K562 (cell line): ENCODE measurements at regions not wholly inside any gene's neighbourhood (a gene's known extent, or its start where the extent isn't known, plus 50 kb on each side); places are given as distances from the start of the nearest gene placed in this dataset.

Experiments used
- DMBX1 ChIP-seq: fragments of 250-450 bp; sonication (Bioruptor Pico); IDR thresholded peaks from 2 replicates; pipeline ENCODE4 v1.8.0; 2022; ENCODE audit warnings: inconsistent platforms, mild to moderate bottlenecking, moderate library complexity, borderline replicate concordance
- E2F5 ChIP-seq: sonication (generic); formaldehyde crosslinking; IDR thresholded peaks from 2 replicates; pipeline ENCODE4 v1.8.0; 2022; ENCODE audit warnings: mild to moderate bottlenecking, missing genetic modification reagents
- EWSR1 ChIP-seq: fragments of 450-650 bp; IDR thresholded peaks from 2 replicates; pipeline ENCODE4 v1.6.1; 2018; ENCODE audit warnings: borderline replicate concordance, mild to moderate bottlenecking, low read depth, moderate library complexity; ENCODE audit not compliant: partially characterized antibody
- FOSL1 ChIP-seq: fragments of 200-800 bp; sonication (Bioruptor generic); conservative IDR thresholded peaks from 2 replicates; pipeline ENCODE4 v1.6.1; 2016; ENCODE audit warnings: missing genetic modification characterization, missing compliant biosample characterization
- HLTF ChIP-seq: fragments of 450-650 bp; IDR thresholded peaks from 2 replicates; pipeline ENCODE4 v1.6.1; 2016
- HMG20A ChIP-seq: fragments of 450-650 bp; formaldehyde crosslinking; conservative IDR thresholded peaks from 2 replicates; pipeline ENCODE4 v1.4.0; 2020; ENCODE audit warnings: mild to moderate bottlenecking, mixed read lengths
- JUNB ChIP-seq: fragments of 450-650 bp; formaldehyde crosslinking; conservative IDR thresholded peaks from 2 replicates; pipeline ENCODE4 v1.4.0; 2020; ENCODE audit warnings: mild to moderate bottlenecking
- JUND ChIP-seq, 2 experiments: IDR thresholded peaks; 2 replicates in 1 of 2; 3 replicates in 1 of 2; pipeline ENCODE4 v1.6.1; 2011; ENCODE audit warnings: borderline replicate concordance in 2 of 2, low read depth in 2 of 2, low read length in 2 of 2, improper control_type of control experiment in 1 of 2, missing biosample characterization in 1 of 2, missing genetic modification characterization in 1 of 2, missing genetic modification reagents in 1 of 2
- MAFK ChIP-seq: IDR thresholded peaks from 2 replicates; pipeline ENCODE4 v1.6.1; 2011; ENCODE audit warnings: low read length, improper control_type of control experiment
- MYBL2 ChIP-seq, 2 experiments: fragments of 450-650 bp in 1 of 2; sonication (generic) in 1 of 2; formaldehyde crosslinking in 1 of 2; IDR thresholded peaks; 2 replicates each; pipeline versions ENCODE4 v1.6.1 to v1.8.1; 2017 to 2022; ENCODE audit warnings: borderline replicate concordance in 1 of 2, inconsistent platforms in 1 of 2, low read depth in 1 of 2, mild to moderate bottlenecking in 1 of 2, missing genetic modification reagents in 1 of 2, moderate library complexity in 1 of 2
- PYGO2 ChIP-seq: fragments of 450-650 bp; IDR thresholded peaks from 2 replicates; pipeline ENCODE4 v1.6.1; 2016; ENCODE audit warnings: mild to moderate bottlenecking, missing genetic modification characterization, moderate library complexity, missing compliant biosample characterization
- SETDB1 ChIP-seq: IDR thresholded peaks from one replicate; pipeline ENCODE4 v1.6.1; 2012; ENCODE audit warnings: low read length, control low read depth, inconsistent platforms
- STAT5B ChIP-seq: fragments of 250-450 bp; sonication (Bioruptor Pico); IDR thresholded peaks from 2 replicates; pipeline ENCODE4 v1.8.0; 2021; ENCODE audit warnings: mild to moderate bottlenecking, inconsistent platforms
- TAF15 ChIP-seq: fragments of 200-400 bp; formaldehyde crosslinking; IDR thresholded peaks from 2 replicates; pipeline ENCODE4 v1.6.1; 2017; ENCODE audit warnings: mild to moderate bottlenecking, low read depth, low read length, moderate library complexity
- TAF7 ChIP-seq: fragments of 450-650 bp; IDR thresholded peaks from 2 replicates; pipeline ENCODE4 v1.6.1; 2016; ENCODE audit warnings: missing genetic modification characterization, missing compliant biosample characterization
- TOE1 ChIP-seq, 2 experiments: fragments of 450-650 bp in 1 of 2; sonication (generic) in 1 of 2; formaldehyde crosslinking in 1 of 2; IDR thresholded peaks; 2 replicates each; pipeline versions ENCODE4 v1.7.1 to v1.8.0; 2016 to 2022; ENCODE audit warnings: borderline replicate concordance in 2 of 2, mild to moderate bottlenecking in 2 of 2, antibody characterized with exemption in 1 of 2, inconsistent platforms in 1 of 2, low read depth in 1 of 2, missing genetic modification reagents in 1 of 2, moderate library complexity in 1 of 2
- ZNF133 ChIP-seq: fragments of 250-450 bp; sonication (Bioruptor Pico); IDR thresholded peaks from 2 replicates; pipeline ENCODE4 v1.4.0; 2020; ENCODE audit warnings: mild to moderate bottlenecking
- ZNF134 ChIP-seq: fragments of 250-450 bp; sonication (Bioruptor Pico); conservative IDR thresholded peaks from 2 replicates; pipeline ENCODE4 v1.4.0; 2020
- ZNF174 ChIP-seq: fragments of 250-450 bp; sonication (Bioruptor Pico); IDR thresholded peaks from 2 replicates; pipeline ENCODE4 v1.4.0; 2020; ENCODE audit warnings: mild to moderate bottlenecking
- ZNF23 ChIP-seq: fragments of 250-450 bp; sonication (Bioruptor Pico); IDR thresholded peaks from 2 replicates; pipeline ENCODE4 v1.4.0; 2020; ENCODE audit warnings: mild to moderate bottlenecking
- ZNF41 ChIP-seq: fragments of 250-450 bp; sonication (Bioruptor Pico); conservative IDR thresholded peaks from 2 replicates; pipeline ENCODE4 v1.4.0; 2020; ENCODE audit warnings: mild to moderate bottlenecking
- ZNF445 ChIP-seq: fragments of 250-450 bp; sonication (Bioruptor Pico); IDR thresholded peaks from 2 replicates; pipeline ENCODE4 v1.4.0; 2020; ENCODE audit warnings: low read depth, mild to moderate bottlenecking, moderate library complexity
- ZNF668 ChIP-seq: fragments of 250-450 bp; sonication (Bioruptor Pico); IDR thresholded peaks from 2 replicates; pipeline ENCODE4 v1.8.0; 2022; ENCODE audit warnings: mild to moderate bottlenecking, inconsistent platforms
- TF ChIP-seq, protein P1 (sequence below): fragments of 450-650 bp; IDR thresholded peaks from 2 replicates; pipeline ENCODE4 v1.7.1; 2018; ENCODE audit warnings: mild to moderate bottlenecking, low read depth; ENCODE audit not compliant: partially characterized antibody

GRCh38 chr2:64859312-64860212, 129.6 kb upstream of the SLC1A4 start (continued):
- TF ChIP-seq ZNF668 (CRISPR knock-in tag) (0 out of 2 replicates have a peak, but pooled peaks have one; percentile 32), ZNF174 (CRISPR knock-in tag) (no peak), HLTF (no peak), MAFK (no peak), FOSL1 (tag) (peak; percentile 56), ZNF23 (CRISPR knock-in tag) (no peak), STAT5B (no peak), ZNF133 (CRISPR knock-in tag) (no peak), JUND (IDR thresholded peaks at IDR 0.05; ENCODE audit: borderline replicate concordance, low read depth, low read length) (no peak), JUND (tag; IDR thresholded peaks at IDR 0.05; ENCODE audit: borderline replicate concordance, low read depth, low read length) (peak; percentile 30; the same call in 1 of the 3 replicates), MYBL2 (IDR thresholded peaks at IDR 0.05; ENCODE audit: low read depth) (no peak), MYBL2 (CRISPR knock-in tag; IDR thresholded peaks at IDR 0.05; ENCODE audit: borderline replicate concordance) (no peak), PYGO2 (no peak), TAF15 (no peak), E2F5 (CRISPR knock-in tag) (no peak), ZNF134 (no peak), TAF7 (no peak), JUNB (CRISPR knock-in tag) (no peak), TOE1 (IDR thresholded peaks at IDR 0.05; ENCODE audit: borderline replicate concordance) (peak; percentile 49; the same call in 1 of the 2 replicates), TOE1 (CRISPR knock-in tag; IDR thresholded peaks at IDR 0.05; ENCODE audit: borderline replicate concordance, low read depth) (no peak), SETDB1 (no peak), EWSR1 (no peak), ZNF41 (CRISPR knock-in tag) (no peak), DMBX1 (no peak), ZNF445 (CRISPR knock-in tag) (no peak), HMG20A (CRISPR knock-in tag) (no peak)
- TF ChIP-seq, protein P1, sequence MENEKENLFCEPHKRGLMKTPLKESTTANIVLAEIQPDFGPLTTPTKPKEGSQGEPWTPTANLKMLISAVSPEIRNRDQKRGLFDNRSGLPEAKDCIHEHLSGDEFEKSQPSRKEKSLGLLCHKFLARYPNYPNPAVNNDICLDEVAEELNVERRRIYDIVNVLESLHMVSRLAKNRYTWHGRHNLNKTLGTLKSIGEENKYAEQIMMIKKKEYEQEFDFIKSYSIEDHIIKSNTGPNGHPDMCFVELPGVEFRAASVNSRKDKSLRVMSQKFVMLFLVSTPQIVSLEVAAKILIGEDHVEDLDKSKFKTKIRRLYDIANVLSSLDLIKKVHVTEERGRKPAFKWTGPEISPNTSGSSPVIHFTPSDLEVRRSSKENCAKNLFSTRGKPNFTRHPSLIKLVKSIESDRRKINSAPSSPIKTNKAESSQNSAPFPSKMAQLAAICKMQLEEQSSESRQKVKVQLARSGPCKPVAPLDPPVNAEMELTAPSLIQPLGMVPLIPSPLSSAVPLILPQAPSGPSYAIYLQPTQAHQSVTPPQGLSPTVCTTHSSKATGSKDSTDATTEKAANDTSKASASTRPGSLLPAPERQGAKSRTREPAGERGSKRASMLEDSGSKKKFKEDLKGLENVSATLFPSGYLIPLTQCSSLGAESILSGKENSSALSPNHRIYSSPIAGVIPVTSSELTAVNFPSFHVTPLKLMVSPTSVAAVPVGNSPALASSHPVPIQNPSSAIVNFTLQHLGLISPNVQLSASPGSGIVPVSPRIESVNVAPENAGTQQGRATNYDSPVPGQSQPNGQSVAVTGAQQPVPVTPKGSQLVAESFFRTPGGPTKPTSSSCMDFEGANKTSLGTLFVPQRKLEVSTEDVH, result no peak
